HG03280 (cell line): ENCODE measurements at regions not wholly inside any gene's neighbourhood (a gene's known extent, or its start where the extent isn't known, plus 50 kb on each side); places are given as distances from the start of the nearest gene placed in this dataset.
A peak's percentile ranks its signal among the peaks of the same experiment; 100 is the strongest.
"Not testable (repeated sequence)": the region's sequence is repeated elsewhere in the genome, so short reads cannot be mapped to it uniquely, and the experiment has no call there.

Source experiments
- ATAC-seq: cut with Tn5 transposase; IDR thresholded peaks from one replicate; pipeline ENCODE4 v1.9.1; 2021; ENCODE audit warnings: mild to moderate bottlenecking, moderate library complexity; ENCODE audit not compliant: unreplicated experiment

GRCh38 chr10:21406595-21407193 is 118.8 kb downstream of the SKIDA1 start:
- ATAC-seq, result peak; percentile 77

- ATAC-seq, result no peak
These were observed 119.5 kb downstream of the SKIDA1 start for GRCh38 chr10:21405981-21406380.

GRCh38 chr10:21403256-21404015 is 122.0 kb downstream of the SKIDA1 start:
- no peak for ATAC-seq

- no peak for ATAC-seq
These were observed 122.8 kb downstream of the SKIDA1 start for GRCh38 chr10:21402606-21403083.

- ATAC-seq, result no peak
These were observed 124.3 kb downstream of the SKIDA1 start for GRCh38 chr10:21401196-21401595.

GRCh38 chr10:21399392-21400035 is 126.0 kb downstream of the SKIDA1 start:
- ATAC-seq, result no peak

GRCh38 chr10:21398563-21399231 is 126.8 kb downstream of the SKIDA1 start:
- no peak for ATAC-seq

- ATAC-seq, result no peak
These were observed 128.6 kb downstream of the SKIDA1 start for GRCh38 chr10:21396889-21397288.

GRCh38 chr10:21393931-21394330 is 131.6 kb downstream of the SKIDA1 start:
- ATAC-seq, result no peak

GRCh38 chr10:21388589-21388988 is 136.9 kb downstream of the SKIDA1 start:
- ATAC-seq, result no peak

GRCh38 chr10:21387868-21388267 is 137.6 kb downstream of the SKIDA1 start:
- ATAC-seq, result no peak

GRCh38 chr10:21385996-21386585 is 139.4 kb downstream of the SKIDA1 start:
- ATAC-seq, result no peak

GRCh38 chr10:21385536-21385935 is 139.9 kb downstream of the SKIDA1 start:
- ATAC-seq, result no peak

GRCh38 chr10:21379143-21379542 is 146.3 kb downstream of the SKIDA1 start:
- no peak for ATAC-seq

- ATAC-seq, result not testable (repeated sequence)
These were observed 150.2 kb downstream of the SKIDA1 start for GRCh38 chr10:21375274-21375673.

GRCh38 chr10:21373881-21374280 is 151.6 kb downstream of the SKIDA1 start:
- not testable (repeated sequence) for ATAC-seq

GRCh38 chr10:21372651-21373410 is 152.7 kb downstream of the SKIDA1 start:
- no peak for ATAC-seq

- ATAC-seq, result no peak
These were observed 155.8 kb downstream of the SKIDA1 start for GRCh38 chr10:21369697-21370096.

GRCh38 chr10:21368728-21369425 is 156.6 kb downstream of the SKIDA1 start:
- ATAC-seq, result no peak
